ENCODE measurements at regions not wholly inside any gene's neighbourhood (a gene's known extent, or its start where the extent isn't known, plus 50 kb on each side); places are given as distances from the start of the nearest gene placed in this dataset.

DNA sequence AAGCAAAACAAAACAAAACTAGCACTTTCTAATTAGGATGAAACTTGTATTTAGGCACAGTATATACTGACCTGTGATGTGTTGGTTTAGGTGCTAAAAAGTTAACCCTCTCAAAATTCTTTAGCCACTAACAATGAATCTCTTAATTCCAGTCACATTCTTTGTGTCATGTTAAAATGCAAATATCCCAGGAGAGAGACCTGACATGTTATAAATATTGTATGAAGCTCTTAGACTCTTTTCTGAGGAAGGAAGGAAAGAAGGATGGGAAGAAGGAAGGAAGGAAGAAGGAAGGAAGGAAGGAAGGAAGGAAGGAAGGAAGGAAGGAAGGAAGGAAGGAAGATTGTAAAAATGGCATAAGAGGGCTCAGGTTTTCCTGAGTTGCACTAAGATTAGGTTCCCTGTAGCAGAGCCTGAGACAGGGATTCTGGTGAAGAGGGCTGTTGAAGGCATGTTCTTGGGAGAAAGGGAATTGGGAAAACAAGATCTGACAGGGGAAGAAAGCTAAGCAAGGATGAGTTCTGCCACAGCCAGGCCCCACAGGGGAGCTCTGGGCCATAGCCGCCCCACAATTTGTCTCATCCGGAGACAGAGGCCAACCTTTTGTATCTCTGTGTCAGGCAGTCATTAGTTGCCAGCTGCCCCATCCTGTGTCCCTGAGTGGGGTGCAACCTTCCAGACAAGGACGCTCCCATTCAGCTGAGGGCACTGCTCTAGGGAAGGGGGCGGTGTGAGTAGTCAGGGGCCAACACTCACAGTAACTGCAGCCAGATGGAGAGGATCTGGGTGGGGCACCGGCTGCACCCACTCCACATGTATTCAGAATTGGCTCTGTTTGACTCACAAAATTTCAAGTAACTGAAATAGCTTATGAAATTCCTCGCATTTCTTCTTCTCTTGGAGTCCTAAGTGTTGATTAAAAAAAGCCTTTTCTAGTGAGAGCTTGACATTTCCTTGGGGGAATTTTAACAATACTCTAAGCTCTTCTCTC lies 189.3 kb upstream of the ARG1 start:
- DNase-seq, result no peak

DNA sequence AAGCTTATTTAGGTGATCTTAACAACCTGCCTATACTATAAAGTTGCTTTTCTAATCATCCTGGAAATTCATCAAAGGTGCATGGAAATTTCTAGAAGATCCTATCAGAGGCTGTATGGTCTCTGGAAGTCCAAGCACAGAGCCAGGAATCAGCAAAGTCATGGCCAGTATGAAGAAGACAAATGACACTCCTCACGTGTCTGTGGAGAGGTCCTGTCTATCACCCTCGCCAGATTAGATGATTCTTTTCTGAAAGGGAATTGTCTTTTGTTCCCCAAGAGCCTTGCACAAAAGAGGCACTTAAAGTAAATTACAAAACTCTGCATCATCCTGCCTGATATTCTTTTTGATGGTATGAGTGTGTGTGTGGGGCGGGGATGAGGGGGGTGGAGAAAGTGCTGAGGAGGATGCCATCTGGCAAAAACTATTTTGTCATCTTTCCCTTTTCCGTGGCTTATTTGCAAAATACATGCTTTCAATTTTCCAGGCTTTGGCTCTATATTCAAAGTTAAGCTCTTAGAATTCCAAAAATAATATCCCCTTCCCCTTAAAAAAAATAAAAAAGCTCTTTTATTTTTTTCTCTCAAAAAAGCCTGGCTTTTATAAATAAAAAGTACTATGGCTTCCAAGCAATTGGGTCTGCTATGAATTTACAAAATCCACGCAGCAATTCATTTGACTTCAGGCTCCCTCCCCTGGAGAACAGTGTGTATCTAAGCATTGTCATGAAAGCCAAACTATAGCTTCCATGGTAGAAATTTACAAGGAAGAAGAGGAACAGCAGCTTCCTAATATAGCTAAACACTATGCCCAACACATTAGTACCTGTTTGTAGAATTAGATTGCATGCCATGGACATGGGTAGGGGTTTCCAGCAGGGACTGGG lies 185.2 kb upstream of the ARG1 start:
- DNase-seq, result no peak

DNA sequence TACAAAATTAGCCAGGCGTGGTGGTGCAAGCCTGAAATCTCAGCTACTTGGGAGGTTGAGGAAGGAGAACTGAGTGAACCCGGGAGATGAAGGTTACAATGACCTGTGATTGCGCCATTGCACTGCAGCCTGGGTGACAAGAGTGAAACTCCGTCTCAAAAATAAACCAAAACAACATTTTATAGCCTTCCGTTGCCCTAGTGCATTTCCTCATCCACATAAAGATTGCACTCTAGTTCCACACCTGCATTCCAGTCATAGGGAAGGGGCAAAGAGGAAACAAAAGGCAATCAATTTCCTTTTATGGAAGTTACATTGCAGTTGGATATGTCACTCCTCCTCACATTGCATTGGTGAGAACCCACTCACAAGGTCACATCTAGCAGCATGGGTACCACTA lies 182.7 kb upstream of the ARG1 start:
- DNase-seq, result no peak

DNA sequence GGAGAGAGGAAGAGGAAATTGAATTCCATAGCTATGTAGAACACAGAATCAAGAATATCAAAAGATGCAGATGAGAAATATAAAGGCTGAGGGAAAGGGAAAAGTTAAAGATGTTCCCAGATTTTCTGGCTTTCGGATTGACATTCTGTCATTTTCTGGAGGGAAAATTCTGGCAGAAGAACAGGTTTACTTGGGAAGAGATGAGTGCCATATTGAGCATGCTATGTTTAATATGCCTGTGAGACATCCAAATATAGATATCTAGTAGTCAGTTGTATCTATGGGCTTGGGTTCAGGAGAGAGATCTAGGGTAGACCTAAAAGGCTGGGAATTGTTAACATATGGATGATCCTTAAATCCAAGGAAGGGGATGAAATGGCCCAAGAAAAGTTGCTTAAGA lies 181.9 kb upstream of the ARG1 start:
- DNase-seq, result no peak

DNA sequence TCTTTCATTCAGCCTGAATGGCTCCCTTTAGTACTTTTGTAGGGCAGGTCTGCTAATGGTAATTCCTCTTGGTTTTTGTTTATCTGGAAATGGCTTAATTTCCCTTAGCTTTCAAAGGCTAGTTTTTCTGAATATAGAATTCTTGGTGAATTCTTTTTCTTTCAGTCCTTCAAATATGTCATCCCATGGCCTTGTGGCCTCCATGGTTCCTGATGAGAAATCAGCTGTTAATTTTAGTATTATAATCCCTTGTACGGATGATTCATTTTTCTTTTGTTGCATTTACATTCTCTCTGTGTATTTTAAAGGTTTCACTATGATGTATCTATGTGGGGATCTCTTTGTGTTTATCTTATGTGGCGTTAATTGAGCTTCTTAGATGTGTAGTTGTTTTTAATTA lies 179.6 kb upstream of the ARG1 start:
- no peak for DNase-seq

DNA sequence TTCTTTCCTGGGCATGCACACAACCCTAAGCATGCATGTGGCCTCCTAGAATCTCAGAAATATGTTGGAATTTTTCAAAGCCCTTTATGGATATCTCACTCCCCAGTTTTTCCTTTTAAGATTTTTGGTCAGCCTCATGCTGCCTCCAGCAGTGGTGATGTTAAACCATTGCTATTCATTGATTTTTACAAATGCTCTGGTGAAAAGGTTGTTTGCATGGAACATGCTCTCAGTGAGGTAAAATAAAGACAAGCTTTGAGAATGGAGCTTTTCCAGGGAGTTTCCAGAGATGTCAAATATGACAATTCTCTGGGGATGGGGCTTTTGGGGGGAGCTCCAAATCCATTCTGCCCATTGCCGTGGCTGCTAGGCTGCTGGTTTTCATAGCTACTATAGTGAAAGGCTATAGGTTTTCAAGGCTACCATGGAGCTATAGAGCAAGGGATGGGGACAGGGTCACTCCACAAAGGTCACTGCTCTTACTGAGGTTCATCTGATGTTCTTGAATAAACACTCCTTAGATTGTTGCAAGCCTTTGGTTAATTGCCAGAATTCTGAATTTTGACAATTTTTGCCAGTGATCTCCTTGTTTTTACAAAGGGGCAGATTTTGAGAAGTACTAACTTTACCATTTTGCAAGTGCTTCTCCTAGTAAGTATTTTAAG lies 178.1 kb upstream of the ARG1 start:
- DNase-seq, result no peak

DNA sequence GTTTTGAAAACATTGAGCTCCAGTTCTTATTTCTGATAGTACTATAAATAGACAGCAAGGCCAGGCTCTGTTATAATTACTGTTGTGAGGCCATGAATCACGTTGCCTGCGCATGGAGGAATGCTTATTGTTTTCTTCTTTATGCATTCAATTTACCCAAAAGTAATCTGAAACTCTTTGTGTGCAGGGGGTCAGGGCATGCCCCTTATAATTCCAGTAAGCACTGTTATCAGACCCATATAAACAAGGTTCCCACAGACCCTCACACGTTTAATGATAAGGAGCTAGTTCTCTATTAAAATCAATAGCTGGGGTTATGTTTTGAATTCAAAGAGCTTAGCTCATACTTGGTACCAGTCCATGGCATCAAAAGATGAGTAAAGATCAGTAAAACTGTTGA lies 174.8 kb upstream of the ARG1 start:
- no peak for DNase-seq

DNA sequence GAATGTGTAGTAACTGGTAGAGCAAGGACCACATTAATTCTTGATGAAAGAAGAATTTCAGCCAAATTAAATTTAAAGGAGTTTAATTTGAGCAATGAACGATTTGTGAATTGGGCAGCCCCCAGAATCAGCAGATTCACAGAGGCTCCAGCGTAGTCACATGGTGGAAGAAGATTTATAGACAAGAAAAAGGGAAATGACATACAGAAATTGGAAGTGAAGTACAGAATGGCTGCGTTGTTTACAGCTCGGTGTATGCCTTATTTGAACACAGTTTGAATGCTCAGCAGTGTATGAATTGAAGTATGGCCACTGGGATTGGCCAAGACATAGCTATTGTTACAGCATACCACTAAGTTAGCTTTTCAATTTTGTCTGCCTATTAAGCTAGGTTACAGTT lies 173.6 kb upstream of the ARG1 start:
- DNase-seq, result no peak

DNA sequence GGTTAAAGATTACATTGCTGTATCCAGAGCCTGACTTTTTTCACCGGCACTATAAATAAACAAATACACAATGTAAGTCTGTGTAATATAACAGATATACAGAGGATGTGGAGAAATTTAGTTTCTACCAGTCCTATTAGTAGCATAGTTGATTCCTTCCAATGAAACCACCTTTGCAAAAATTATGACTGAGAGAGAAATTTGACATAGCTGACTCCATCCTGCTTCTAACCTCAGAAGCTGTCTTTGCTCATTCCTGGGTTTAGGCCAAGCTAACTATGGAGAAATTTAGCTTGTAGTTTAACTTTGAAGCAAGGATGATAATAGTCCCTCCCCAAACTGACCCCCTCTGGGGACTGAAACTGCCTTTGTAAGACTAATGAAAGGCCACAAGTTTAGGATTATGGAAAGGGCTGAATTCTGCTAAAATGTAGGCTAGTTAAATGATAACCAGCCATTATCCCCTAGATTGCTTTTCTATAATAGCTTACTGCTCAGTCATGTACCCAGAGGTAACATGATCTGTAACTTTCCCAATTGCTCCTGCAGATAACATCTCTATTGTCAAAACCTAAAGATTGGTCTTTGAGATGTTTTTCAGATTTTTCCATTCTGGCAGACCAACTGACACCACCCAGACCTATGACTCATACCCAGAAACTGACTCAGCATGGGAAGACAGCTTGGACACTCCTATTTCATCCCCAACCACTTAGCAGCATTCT lies 172.8 kb upstream of the ARG1 start:
- no peak for DNase-seq

DNA sequence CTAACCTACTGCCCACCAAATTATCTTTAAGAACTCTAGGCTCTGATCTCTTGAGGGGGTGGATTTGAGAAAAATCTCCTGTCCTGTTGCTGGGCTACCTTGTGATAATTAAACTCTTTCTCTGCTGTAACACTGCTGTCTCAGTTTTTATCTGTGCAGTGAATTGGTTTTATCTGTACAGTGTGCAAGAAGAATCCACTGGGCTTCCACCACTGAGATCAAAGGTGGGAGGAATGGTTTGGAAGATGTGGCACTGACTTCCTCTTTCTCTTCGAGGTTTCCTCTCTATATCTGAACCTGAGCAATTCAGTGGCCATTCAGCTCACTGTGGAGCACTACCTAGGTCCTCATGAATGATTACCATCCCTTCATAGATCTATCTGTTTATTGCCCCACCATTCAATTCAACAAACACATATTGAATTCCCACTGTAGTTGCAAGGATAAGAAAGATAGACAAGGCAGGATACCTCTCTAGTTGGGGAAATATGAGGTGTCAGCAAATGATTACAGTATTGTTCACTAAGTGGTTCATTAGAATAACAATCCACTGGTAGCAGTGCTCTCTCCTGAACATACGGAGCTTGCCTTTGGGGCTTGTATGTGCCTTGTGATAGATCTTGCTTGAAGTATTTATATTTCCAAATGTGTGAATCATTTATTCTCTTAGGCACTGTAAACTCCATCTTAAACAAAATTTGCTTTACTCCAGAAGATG lies 172.1 kb upstream of the ARG1 start:
- DNase-seq, result no peak

DNA sequence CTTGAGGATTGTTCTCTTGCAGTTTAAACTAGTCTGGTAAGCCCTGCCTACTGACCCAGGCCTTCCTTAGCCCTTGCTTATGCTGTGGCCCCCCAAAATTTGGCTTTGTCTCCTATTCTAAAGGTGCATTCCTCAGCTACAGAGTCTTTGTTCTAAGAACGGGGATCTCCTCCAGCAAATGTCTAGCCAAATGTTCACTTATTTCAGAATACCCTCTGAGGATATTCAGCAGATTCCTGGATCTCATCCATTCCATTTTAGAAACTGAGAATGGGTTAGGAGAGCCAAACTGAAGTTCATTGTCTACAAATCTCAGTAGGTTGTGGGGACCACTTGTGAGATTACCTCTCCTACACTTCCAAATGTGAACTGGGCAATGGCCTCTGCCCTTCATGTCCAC lies 164.2 kb upstream of the ARG1 start:
- DNase-seq, result no peak

DNA sequence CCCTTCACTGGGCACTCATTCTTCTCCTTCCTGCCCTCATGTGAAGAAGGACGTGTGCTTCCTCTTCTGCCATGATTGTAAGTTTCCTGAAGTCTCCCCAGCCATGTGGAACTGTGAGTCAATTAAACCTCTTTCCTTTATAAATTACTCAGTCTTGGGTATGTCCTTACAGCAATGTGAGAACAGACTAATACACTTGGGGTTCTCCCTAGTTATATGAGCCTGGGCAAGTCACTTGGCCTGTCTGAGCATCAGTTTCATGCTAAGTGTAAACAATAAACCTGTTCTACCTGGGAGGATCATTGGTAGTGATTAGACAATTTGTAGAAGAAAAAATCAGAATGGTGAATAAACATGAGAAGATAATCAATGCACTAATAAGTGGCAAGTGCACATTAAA lies 162.2 kb upstream of the ARG1 start:
- DNase-seq, result no peak

DNA sequence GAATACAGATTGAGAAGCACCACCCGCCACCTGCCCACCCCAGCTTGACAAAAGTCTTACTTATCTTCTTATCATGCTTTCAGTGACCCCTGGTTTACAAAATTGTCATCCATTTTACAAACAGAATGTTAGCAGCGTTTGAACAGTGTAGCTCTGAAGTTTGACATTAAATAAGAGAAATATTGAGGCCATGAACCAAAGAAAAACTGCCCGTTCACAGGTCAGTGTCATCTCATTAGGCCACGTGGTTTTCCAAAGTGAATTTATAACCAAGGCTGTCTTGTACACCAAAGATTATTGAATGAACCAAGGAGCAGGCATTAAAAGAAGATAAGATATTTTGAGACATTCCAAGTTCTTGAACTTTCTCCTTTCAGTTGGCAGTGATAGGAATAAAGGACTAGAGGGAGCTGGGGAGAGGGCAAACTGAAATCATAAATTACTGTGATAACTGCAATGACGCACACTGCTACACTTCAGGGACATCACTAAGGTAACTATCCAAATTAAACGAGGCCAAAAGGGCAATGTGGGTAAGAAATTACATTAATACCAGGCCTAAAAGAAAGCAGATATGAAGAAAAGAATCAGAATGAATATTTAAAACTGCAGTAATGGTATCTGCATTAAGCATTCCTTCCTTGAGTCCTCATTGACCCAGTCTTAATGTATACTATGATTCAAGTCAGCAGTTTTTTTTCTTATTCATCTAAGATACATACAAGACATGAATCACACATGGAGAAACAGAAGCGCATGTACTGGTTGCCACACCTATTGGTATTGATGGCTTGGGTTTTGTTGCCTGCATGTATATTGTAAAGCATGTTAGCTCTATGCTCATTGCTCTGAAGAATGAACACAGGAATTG lies 159.8 kb upstream of the ARG1 start:
- DNase-seq, result no peak

DNA sequence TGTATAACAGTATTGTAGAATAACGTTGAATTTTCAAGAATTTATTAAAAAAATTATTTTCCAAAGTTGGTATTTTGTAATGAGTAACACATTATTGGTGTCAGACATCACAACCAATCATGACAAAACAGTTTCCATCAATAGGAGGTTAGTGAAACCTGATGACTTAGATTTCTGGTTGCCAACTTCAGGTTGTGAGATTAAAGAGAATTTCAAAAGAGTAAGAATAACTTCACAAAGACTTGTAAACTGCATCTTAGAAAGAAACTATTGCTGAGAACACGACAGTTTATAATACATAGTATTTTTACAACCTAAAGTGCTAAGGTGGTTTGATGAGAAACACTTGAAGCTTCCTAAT lies 159.2 kb upstream of the ARG1 start:
- DNase-seq, result no peak

DNA sequence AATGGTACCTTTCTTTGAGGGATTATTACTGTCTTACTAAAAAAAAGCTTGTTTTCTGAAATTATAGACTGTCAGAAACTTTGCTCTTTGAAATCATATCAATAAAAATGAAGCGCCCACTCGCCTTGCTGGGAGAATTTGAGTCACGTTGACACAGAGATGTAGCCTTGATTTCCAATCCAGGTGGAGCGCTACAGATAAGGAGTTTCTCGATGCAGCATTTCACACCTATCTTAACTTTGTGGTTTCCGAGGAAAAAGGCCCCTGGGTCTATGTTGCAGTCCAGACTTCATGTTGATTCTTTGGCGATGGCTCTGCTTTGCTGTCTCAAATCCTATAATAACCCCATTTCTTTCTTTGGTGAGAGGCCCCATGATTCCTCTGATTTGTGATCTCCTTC lies 158.1 kb upstream of the ARG1 start:
- no peak for DNase-seq

DNA sequence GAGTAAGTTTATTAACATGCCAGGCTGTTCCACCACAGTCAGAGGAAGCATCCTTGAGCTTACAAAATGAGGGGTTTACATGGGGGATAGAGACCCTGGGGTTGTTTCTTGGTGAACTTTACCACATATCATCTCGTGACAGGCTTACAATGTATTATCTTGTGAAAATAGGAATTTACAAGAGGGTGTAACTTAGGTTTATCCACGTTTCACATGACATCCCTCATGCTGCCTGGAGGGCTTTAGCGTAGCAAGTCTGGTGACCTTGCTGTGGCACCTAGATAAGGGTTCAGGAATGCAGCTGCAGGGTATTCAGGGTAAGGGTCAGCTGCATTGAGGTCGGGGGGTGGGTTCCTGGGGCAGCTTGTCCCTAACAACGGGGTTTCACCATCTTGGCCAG lies 154.6 kb upstream of the ARG1 start:
- DNase-seq, result no peak

DNA sequence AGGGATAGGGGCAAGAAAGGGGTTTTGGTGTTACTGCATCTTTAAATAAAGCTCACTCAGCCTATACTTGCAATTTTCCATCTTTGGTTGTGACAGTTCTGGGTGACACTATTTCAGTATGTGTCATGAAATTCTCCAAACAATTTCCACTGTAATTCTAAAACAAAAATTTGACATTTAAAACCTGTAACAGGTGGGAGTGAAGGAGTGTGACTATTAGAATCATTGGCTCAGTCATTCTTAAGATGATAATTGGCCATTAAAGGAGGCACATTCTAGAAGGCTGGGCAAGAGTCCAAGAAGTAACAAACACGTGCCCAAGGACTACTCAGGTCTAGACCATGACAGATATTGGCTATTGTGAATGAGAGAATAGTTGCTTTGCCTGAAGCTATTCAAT lies 153.3 kb upstream of the ARG1 start:
- DNase-seq, result no peak

DNA sequence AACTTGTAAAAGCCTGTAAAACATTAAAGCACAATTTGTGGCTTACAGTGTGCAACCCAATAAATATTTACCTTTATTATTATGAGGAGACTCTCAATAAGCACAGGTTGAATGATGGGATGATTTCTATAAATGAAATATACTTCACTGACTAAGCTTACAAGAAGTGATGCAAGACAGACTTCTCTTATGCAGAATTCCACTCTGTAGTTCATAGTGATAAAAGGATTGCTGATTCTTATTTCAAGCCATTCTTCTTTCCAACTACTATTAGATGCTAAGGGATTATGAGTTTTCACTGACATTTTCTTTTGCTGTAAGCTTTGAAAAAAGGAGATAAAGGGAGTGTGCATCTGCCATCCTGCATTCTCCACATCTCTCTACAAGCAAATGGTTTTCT lies 149.0 kb upstream of the ARG1 start:
- no peak for DNase-seq

DNA sequence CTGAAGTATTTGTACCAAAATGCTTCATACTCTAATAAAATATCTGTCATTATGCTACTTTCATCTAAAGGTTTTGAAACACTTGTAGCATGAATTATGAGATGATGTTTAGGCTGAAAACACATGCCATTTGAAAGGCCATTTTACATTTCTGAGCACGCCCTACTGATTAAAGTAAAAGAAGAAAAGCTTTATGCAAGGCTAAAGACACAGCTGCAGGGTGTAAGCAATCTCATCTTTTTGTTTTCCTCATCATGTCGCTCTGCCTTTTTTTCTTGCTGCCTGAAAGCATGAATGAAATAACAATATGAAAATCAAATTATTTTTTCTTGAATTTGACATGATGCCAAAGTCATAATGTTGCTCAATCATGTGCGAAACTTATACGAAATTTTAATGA lies 148.6 kb upstream of the ARG1 start:
- no peak for DNase-seq

DNA sequence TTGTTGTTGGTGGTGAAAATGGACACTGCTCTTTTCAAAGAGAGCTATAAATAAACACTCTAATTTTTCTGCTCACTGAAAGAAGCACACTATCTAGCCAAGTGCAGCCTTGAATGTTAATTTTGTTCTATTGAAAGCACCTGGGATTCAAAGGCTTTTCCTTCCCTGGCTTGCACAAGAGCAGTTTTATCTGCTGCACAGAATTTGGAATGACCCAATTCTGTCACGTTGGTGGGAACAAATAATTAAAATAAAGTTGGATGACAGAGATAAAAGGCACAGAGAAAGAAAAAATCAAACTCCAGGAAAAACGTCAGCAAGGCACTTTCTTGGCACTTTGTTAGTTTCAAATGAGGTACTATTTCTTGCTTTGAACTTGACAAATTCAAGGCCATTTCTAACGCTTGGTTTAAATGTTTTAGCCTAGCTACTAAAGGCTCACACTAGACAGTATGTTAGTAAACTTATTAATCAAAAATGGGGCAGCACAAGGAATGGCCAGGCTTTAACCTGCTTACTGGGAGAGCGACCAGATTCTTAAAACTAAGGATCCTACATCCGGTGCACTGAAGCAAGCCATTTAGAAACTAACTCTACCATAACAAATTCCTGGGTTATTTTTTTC lies 145.5 kb upstream of the ARG1 start:
- DNase-seq, result no peak

DNA sequence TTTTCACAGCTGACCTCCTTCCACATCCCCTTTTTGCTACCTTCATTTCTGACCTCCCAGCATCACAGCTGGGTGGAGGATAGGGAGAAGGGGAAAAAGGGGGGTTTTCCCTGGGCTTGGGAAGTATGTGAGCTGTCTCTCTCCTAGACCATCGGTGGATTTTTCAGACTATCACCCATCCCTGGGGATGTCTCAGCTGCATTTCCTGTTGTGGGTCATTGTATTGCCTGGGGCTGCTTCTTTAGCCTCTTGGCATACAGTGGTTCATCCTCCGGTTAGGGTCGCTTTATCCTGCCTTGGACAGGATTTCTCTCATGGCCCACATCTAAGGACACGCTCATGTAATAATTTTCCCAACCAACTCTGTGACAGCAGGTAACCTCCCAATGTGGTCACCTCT lies 142.5 kb upstream of the ARG1 start:
- DNase-seq, result no peak
